GM04503 (cell line): ENCODE measurements at regions not wholly inside any gene's neighbourhood (a gene's known extent, or its start where the extent isn't known, plus 50 kb on each side); places are given as distances from the start of the nearest gene placed in this dataset.

ENCODE experiments used
- DNase-seq: peaks from one replicate; pipeline ENCODE4 v3.0.0-alpha.2; 2012; ENCODE audit warnings: low read depth

- DNase-seq: no peak
Measured at GRCh38 chr4:63814171-63814964, 594.9 kb downstream of the TECRL start.

GRCh38 chr4:63799166-63799565 is 610.1 kb downstream of the TECRL start:
- no peak for DNase-seq

- DNase-seq: no peak
Measured at GRCh38 chr4:63795301-63795700, 613.9 kb downstream of the TECRL start.

GRCh38 chr4:63790377-63790776 is 618.9 kb downstream of the TECRL start:
- no peak for DNase-seq

- no peak for DNase-seq
Measured at GRCh38 chr4:63788271-63788670, 621.0 kb downstream of the TECRL start.

- DNase-seq: no peak
Measured at GRCh38 chr4:63787326-63787725, 621.9 kb downstream of the TECRL start.

GRCh38 chr4:63786171-63786570 is 623.1 kb downstream of the TECRL start:
- DNase-seq: no peak

GRCh38 chr4:63784822-63785221 is 624.4 kb downstream of the TECRL start:
- no peak for DNase-seq

- no peak for DNase-seq
Measured at GRCh38 chr4:63777601-63778000, 631.6 kb downstream of the TECRL start.

GRCh38 chr4:63764400-63764799 is 644.9 kb downstream of the TECRL start:
- DNase-seq: no peak

GRCh38 chr4:63757929-63758328 is 651.3 kb downstream of the TECRL start:
- DNase-seq: no peak

- no peak for DNase-seq
Measured at GRCh38 chr4:63742882-63743281, 666.4 kb downstream of the TECRL start.

- no peak for DNase-seq
Measured at GRCh38 chr4:63729519-63729918, 679.7 kb downstream of the TECRL start.

GRCh38 chr4:63728480-63729177 is 680.6 kb downstream of the TECRL start:
- no peak for DNase-seq

GRCh38 chr4:63717384-63717783 is 691.9 kb downstream of the TECRL start:
- no peak for DNase-seq

- no peak for DNase-seq
Measured at GRCh38 chr4:63708661-63709060, 700.6 kb downstream of the TECRL start.

- DNase-seq: no peak
Measured at GRCh38 chr4:63700569-63700968, 708.7 kb downstream of the TECRL start.

GRCh38 chr4:63693321-63693720 is 715.9 kb downstream of the TECRL start:
- no peak for DNase-seq

- DNase-seq: no peak
Measured at GRCh38 chr4:63678358-63678931, 730.8 kb downstream of the TECRL start.

GRCh38 chr4:63670735-63671134 is 738.5 kb downstream of the TECRL start:
- no peak for DNase-seq

- DNase-seq: no peak
Measured at GRCh38 chr4:63663870-63664269, 745.4 kb downstream of the TECRL start.

- no peak for DNase-seq
Measured at GRCh38 chr4:63644396-63644795, 764.9 kb downstream of the TECRL start.

GRCh38 chr4:63637270-63637669 is 772.0 kb downstream of the TECRL start:
- no peak for DNase-seq
